Limb (tissue), 2 donors: ENCODE measurements at regions not wholly inside any gene's neighbourhood (a gene's known extent, or its start where the extent isn't known, plus 50 kb on each side); places are given as distances from the start of the nearest gene placed in this dataset.
"Not testable (repeated sequence)": the region's sequence is repeated elsewhere in the genome, so short reads cannot be mapped to it uniquely, and the experiment has no call there.

Experiments used
- DNase-seq, 2 donors: peaks; one replicate each; pipeline ENCODE4 v3.0.0-alpha.2; 2016; ENCODE audit errors: extremely low spot score in 2 of 2

DNA sequence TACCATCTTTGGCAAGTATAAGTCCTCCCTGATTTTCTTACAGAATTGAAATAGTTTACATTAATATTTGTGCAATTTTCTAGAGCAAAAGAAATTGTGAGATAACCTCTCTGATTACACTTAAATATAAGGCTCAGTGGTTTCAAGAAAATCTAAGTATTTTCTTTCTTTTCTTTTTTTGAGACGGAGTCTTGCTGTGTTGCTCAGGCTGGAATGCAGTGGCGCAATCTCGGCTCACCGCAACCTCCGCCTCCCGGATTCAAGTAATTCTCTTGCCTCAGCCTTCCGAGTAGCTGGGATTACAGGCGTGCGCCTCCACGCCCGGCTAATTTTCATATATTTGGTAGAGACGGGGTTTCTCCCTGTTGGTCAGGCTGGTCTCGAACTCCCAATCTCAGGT, 813.9 kb upstream of the SLC10A2 start:
- not testable (repeated sequence) for DNase-seq

GRCh38 chr13:103878891-103879605, 812.8 kb upstream of the SLC10A2 start:
- DNase-seq: peak in 1 of 2 donors; percentile 19

- no peak for DNase-seq
Measured at GRCh38 chr13:103876571-103876970, 810.4 kb upstream of the SLC10A2 start.

DNA sequence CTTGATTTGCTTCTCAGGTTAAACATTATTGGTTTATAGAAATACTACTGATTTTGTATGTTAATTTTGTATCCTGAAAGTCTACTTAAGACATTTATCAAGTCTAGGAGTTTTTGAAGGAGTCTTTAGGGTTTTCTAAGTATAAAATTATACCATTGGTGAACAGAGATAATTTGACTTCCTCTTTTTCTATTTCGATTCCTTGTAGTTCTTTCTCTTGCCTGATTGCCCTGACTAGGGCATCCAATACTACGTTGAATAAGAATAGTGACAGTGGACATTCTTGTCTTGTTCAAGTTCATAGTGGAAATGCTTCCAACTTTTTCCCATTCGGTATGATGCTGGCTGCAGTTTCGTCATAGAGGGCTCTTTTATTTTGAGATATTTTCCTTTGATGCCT, 807.5 kb upstream of the SLC10A2 start:
- no peak for DNase-seq

- DNase-seq: no peak
Measured at GRCh38 chr13:103866048-103866447, 799.8 kb upstream of the SLC10A2 start.

GRCh38 chr13:103862525-103862924, 796.3 kb upstream of the SLC10A2 start:
- DNase-seq: no peak

GRCh38 chr13:103859952-103860351, 793.7 kb upstream of the SLC10A2 start:
- no peak for DNase-seq

- no peak for DNase-seq
Measured at GRCh38 chr13:103852036-103852435, 785.8 kb upstream of the SLC10A2 start.

- DNase-seq: no peak
Measured at GRCh38 chr13:103844471-103844870, 778.3 kb upstream of the SLC10A2 start.

- DNase-seq: no peak
Measured at GRCh38 chr13:103839460-103839859, 773.2 kb upstream of the SLC10A2 start.

GRCh38 chr13:103835052-103835451, 768.8 kb upstream of the SLC10A2 start:
- no peak for DNase-seq

GRCh38 chr13:103833294-103833852, 767.2 kb upstream of the SLC10A2 start:
- DNase-seq: no peak

DNA sequence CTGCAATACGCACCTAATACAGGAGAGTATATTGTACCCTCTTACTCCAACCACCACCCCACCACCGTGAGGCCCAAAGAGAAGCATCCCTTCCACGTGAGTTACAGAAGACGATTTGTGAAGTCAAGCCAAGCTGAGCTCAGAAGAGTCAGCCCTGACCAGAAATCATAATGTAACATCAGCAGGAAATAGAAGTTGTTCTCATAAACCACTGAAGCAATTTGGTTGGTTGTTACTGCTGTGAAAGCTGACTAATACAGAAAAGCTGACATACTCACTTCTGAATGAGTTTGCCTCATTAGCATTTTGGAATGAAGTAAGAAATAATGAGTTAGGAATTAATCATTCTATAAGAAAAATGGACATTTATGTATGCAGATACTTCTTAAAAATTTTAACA, 749.4 kb upstream of the SLC10A2 start:
- DNase-seq: no peak

- DNase-seq: peak in 1 of 2 donors; percentile 28
Measured at GRCh38 chr13:103812971-103813370, 746.8 kb upstream of the SLC10A2 start.

DNA sequence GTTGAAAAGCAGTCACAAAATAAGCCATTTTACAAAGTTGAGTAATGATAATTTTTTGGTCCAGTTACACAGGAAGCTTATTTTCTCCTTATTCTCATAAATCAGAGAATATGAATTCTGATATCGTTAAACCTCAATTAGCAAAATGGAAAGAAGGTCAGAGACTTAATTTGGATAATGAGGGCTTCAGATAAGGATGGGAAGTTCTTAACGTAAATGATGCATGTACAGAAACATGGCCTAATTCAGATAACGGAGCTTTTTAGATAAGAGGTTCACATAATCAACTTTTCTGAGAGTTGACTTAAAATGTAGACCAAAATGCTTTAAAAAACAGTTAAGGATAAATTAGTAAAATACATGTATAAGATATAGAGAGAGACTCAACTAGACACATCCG, 746.3 kb upstream of the SLC10A2 start:
- no peak for DNase-seq

- DNase-seq: no peak
Measured at GRCh38 chr13:103810026-103810425, 743.8 kb upstream of the SLC10A2 start.

GRCh38 chr13:103805771-103806170, 739.6 kb upstream of the SLC10A2 start:
- DNase-seq: no peak

GRCh38 chr13:103803349-103803748, 737.1 kb upstream of the SLC10A2 start:
- no peak for DNase-seq

GRCh38 chr13:103799028-103799427, 732.8 kb upstream of the SLC10A2 start:
- DNase-seq: no peak

DNA sequence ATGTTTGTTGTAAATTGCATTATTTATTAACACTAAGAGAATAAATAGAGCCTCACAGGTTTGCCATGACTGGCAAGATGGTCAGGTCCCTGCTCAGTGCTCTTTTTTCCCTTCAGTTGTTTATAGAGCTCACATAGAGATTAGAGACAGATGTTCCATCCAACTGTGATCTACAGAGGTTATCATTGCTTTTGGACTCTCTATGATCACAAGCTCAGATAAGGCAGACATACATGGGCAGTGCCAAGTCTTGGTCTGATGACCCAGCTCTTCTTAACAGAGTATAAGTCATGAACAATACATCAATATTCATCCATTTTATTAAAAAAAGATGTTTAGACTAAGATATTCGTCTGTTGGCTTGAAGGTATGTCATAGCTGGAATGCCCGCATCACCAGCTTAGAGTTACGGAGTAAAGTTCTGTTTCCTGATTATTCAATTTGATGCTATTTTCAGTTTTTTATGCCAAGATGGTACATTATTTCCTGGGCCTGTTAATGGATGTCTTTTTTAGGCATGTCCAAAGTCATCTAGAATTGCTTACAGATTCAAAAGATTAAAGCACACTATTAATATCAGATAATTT, 729.8 kb upstream of the SLC10A2 start:
- no peak for DNase-seq

DNA sequence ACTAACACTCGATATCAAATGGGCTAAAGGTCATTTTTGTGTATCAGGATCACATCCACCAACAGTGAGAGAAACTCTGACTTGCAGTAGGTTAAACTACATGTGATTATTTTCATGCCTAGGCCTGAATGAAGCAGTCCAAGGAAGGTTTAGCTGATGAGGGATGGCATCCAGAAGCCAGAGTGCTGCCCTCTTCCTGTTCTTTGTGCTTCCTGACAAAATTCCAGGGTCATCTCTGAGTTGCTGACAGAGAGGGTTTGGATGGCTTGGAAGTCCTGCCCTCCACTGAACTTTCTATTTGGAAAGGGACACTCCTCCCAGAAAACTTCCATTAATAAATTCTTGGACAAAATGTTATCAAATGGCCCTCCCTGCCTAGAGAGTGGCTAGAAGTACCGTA, 728.3 kb upstream of the SLC10A2 start:
- DNase-seq: no peak

GRCh38 chr13:103788061-103788652, 721.9 kb upstream of the SLC10A2 start:
- DNase-seq: no peak

GRCh38 chr13:103772576-103772975, 706.4 kb upstream of the SLC10A2 start:
- no peak for DNase-seq
